HL-60 (cell line): ENCODE measurements at regions not wholly inside any gene's neighbourhood (a gene's known extent, or its start where the extent isn't known, plus 50 kb on each side); places are given as distances from the start of the nearest gene placed in this dataset.

Experiments
- CTCF ChIP-seq: IDR thresholded peaks from one replicate; pipeline ENCODE4 v1.5.1; 2011; ENCODE audit warnings: low read length, control low read depth, inconsistent platforms; ENCODE audit not compliant: insufficient read depth
- POLR2AphosphoS5 ChIP-seq: IDR thresholded peaks from 2 replicates; pipeline ENCODE4 v1.6.1; 2012; ENCODE audit warnings: low read depth
- REST ChIP-seq: IDR thresholded peaks from 2 replicates; pipeline ENCODE4 v1.6.1; 2012; ENCODE audit warnings: low read depth; ENCODE audit not compliant: insufficient replicate concordance

- TF ChIP-seq CTCF (no peak), REST (no peak), POLR2AphosphoS5 (no peak)
Measured at GRCh38 chr11:122261546-122261945, 145.5 kb upstream of the BLID start.
